Neural progenitor cell (in vitro differentiated cells): ENCODE measurements at regions not wholly inside any gene's neighbourhood (a gene's known extent, or its start where the extent isn't known, plus 50 kb on each side); places are given as distances from the start of the nearest gene placed in this dataset.

Experiments used
- DNase-seq: peaks from one replicate; pipeline ENCODE4 v3.0.0-alpha.2; 2016; ENCODE audit warnings: low spot score
- H2AFZ ChIP-seq: fragments of 200-600 bp; sonication (generic); replicated peaks from 2 replicates; pipeline ENCODE4 v1.6.1; 2016; ENCODE audit warnings: antibody characterized with exemption
- H3F3A ChIP-seq: fragments of 200-600 bp; sonication (generic); 2 replicates; pipeline ENCODE4 v1.6.1; 2016; ENCODE audit warnings: antibody characterized with exemption, low read depth
- H3K27ac ChIP-seq: fragments of 200-600 bp; sonication (generic); 2 replicates; pipeline ENCODE4 v1.5.1; 2016; ENCODE audit warnings: mild to moderate bottlenecking
- H3K27me3 ChIP-seq: fragments of 200-600 bp; sonication (generic); 2 replicates; pipeline ENCODE4 v1.6.1; 2016; ENCODE audit warnings: mild to moderate bottlenecking, moderate library complexity
- H3K36me3 ChIP-seq: fragments of 200-600 bp; sonication (generic); 2 replicates; pipeline ENCODE4 v1.5.1; 2016
- H3K4me1 ChIP-seq: fragments of 200-600 bp; sonication (generic); 2 replicates; pipeline ENCODE4 v1.6.1; 2016; ENCODE audit warnings: mixed run types
- H3K4me2 ChIP-seq: fragments of 200-600 bp; sonication (generic); 2 replicates; pipeline ENCODE4 v1.6.1; 2016
- H3K4me3 ChIP-seq: fragments of 200-600 bp; sonication (generic); 2 replicates; pipeline ENCODE4 v1.5.1; 2016
- H3K79me2 ChIP-seq: fragments of 200-600 bp; sonication (generic); 2 replicates; pipeline ENCODE4 v1.6.1; 2016; ENCODE audit warnings: low read depth
- H3K9ac ChIP-seq: fragments of 200-600 bp; sonication (generic); 2 replicates; pipeline ENCODE4 v1.6.1; 2016
- H3K9me3 ChIP-seq: fragments of 200-600 bp; sonication (generic); 2 replicates; pipeline ENCODE4 v1.5.1; 2016; ENCODE audit warnings: low read depth
- H4K20me1 ChIP-seq: fragments of 200-600 bp; sonication (generic); 2 replicates; pipeline ENCODE4 v1.6.1; 2016; ENCODE audit warnings: low read depth
- H3K27ac Mint-ChIP-seq: 3 replicates; pipeline ENCODE4 v1.8.0; 2021; ENCODE audit warnings: mixed read lengths
- H3K27me3 Mint-ChIP-seq: 2 replicates; pipeline ENCODE4 v1.8.0; 2022; ENCODE audit warnings: low read depth, mild to moderate bottlenecking, inconsistent platforms, moderate library complexity, mixed read lengths; ENCODE audit not compliant: insufficient read depth
- H3K36me3 Mint-ChIP-seq: 3 replicates; pipeline ENCODE4 v1.8.0; 2021; ENCODE audit warnings: mixed read lengths
- H3K4me1 Mint-ChIP-seq: 3 replicates; pipeline ENCODE4 v1.8.0; 2021; ENCODE audit warnings: mixed read lengths
- H3K4me3 Mint-ChIP-seq: 3 replicates; pipeline ENCODE4 v1.8.0; 2021; ENCODE audit warnings: mild to moderate bottlenecking, moderate library complexity, mixed read lengths
- H3K9me3 Mint-ChIP-seq: 3 replicates; pipeline ENCODE4 v1.8.0; 2020; ENCODE audit warnings: mixed read lengths
- EZH2 ChIP-seq: fragments of 200-600 bp; sonication (generic); IDR thresholded peaks from 2 replicates; pipeline ENCODE4 v1.6.1; 2017; ENCODE audit warnings: antibody characterized with exemption, mild to moderate bottlenecking, moderate library complexity
- EZH2phosphoT487 ChIP-seq: fragments of 200-600 bp; sonication (generic); IDR thresholded peaks from 2 replicates; pipeline ENCODE4 v1.6.1; 2017; ENCODE audit warnings: antibody characterized with exemption
- TF ChIP-seq, protein P1 (sequence below): fragments of 200-600 bp; sonication (generic); IDR thresholded peaks from 2 replicates; pipeline ENCODE4 v1.5.1; 2017; ENCODE audit warnings: antibody characterized with exemption, mild to moderate bottlenecking

DNA sequence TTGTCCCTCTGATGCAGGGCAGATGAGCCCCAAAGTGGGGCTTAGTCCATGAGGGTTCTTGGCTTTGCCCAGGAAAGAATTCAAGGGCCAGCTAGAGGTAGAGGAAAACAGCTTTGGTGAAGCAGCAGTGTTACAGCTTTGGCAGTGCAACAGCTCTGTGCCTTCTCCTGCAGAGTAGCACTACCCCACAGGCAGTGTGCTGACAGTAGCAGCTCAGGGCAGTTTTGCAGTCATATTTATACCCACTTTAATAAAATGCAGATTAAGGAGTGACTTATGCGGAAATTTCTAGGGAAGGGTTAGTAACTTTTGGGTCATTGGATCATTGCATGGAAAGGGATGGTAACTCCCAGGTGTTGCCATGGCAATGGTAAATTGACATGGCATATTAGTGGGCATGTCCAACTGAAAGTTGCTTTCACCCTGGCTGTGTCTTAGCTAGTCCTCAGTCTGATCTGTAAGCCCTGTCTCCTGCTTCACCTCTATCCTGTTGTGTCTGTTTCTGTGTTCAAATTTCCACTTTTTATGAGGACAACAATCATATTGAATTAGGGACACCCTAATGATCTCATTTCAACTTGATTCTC, 241.3 kb upstream of the C2CD4B start:
- H3K79me2 ChIP-seq: no peaks in the 10 kb centered on the region
- H3K4me1 ChIP-seq: no peaks in the 10 kb centered on the region
- H3K27me3 ChIP-seq: no peaks in the 10 kb centered on the region
- H3F3A ChIP-seq: no peaks in the 10 kb centered on the region
- Mint-ChIP-seq H3K36me3 (peaks cover 4% of the 10 kb centered on the region), H3K27ac (no peak overlapping the region), H3K9me3 (peaks cover 5% of the 10 kb centered on the region), H3K4me3 (no peak overlapping the region), H3K4me1 (no peaks in the 10 kb centered on the region), H3K27me3 (no peaks in the 10 kb centered on the region)
- H3K27ac ChIP-seq: no peak overlapping the region
- no peaks in the 10 kb centered on the region for H4K20me1 ChIP-seq
- H2AFZ ChIP-seq: no peak overlapping the region
- TF ChIP-seq EZH2 (no peak), EZH2phosphoT487 (no peak)
- TF ChIP-seq, protein P1, sequence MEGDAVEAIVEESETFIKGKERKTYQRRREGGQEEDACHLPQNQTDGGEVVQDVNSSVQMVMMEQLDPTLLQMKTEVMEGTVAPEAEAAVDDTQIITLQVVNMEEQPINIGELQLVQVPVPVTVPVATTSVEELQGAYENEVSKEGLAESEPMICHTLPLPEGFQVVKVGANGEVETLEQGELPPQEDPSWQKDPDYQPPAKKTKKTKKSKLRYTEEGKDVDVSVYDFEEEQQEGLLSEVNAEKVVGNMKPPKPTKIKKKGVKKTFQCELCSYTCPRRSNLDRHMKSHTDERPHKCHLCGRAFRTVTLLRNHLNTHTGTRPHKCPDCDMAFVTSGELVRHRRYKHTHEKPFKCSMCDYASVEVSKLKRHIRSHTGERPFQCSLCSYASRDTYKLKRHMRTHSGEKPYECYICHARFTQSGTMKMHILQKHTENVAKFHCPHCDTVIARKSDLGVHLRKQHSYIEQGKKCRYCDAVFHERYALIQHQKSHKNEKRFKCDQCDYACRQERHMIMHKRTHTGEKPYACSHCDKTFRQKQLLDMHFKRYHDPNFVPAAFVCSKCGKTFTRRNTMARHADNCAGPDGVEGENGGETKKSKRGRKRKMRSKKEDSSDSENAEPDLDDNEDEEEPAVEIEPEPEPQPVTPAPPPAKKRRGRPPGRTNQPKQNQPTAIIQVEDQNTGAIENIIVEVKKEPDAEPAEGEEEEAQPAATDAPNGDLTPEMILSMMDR: no peak
- H3K4me2 ChIP-seq: no peak overlapping the region
- no peak for DNase-seq
- H3K4me3 ChIP-seq: no peak overlapping the region
- H3K36me3 ChIP-seq: no peaks in the 10 kb centered on the region
- H3K9ac ChIP-seq: no peak overlapping the region
- H3K9me3 ChIP-seq: no peaks in the 10 kb centered on the region

DNA sequence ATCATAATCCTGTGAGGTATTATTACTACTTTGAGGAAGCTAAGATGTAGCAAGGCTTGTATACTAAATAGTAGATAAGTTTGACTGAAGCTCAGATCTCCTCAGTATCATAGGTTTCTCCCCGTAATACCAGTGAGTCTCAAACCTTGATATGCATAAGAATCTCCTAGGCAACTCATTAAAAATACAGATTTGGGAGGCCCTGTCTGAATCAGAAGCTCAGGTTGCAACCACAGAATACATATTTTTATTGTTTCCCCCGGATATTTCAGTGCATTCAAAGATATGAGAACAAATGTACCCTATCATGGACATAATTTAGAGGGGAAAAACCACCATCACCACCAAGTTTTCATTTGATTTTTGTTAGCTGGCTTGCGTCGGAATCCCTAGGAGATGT, 242.1 kb upstream of the C2CD4B start:
- no peak overlapping the region for H3K27ac Mint-ChIP-seq
- no peaks in the 10 kb centered on the region for H3K9me3 ChIP-seq
- no peaks in the 10 kb centered on the region for H3K79me2 ChIP-seq
- no peak for DNase-seq
- peaks cover 3% of the 10 kb centered on the region for H3K4me1 Mint-ChIP-seq
- no peaks in the 10 kb centered on the region for H4K20me1 ChIP-seq
- H3K27me3 Mint-ChIP-seq: no peaks in the 10 kb centered on the region
- H3K27me3 ChIP-seq: no peaks in the 10 kb centered on the region
- no peak overlapping the region for H3K4me3 ChIP-seq
- H3K4me3 Mint-ChIP-seq: no peak overlapping the region
- no peaks in the 10 kb centered on the region for H3F3A ChIP-seq
- no peak overlapping the region for H3K4me2 ChIP-seq
- no peak overlapping the region for H2AFZ ChIP-seq
- H3K27ac ChIP-seq: no peak overlapping the region
- TF ChIP-seq EZH2phosphoT487 (no peak), EZH2 (no peak)
- TF ChIP-seq, protein P1: no peak
- H3K4me1 ChIP-seq: no peaks in the 10 kb centered on the region
- no peaks in the 10 kb centered on the region for H3K36me3 ChIP-seq
- no peaks in the 10 kb centered on the region for H3K36me3 Mint-ChIP-seq
- peaks cover 2% of the 10 kb centered on the region for H3K9me3 Mint-ChIP-seq
- H3K9ac ChIP-seq: no peak overlapping the region

DNA sequence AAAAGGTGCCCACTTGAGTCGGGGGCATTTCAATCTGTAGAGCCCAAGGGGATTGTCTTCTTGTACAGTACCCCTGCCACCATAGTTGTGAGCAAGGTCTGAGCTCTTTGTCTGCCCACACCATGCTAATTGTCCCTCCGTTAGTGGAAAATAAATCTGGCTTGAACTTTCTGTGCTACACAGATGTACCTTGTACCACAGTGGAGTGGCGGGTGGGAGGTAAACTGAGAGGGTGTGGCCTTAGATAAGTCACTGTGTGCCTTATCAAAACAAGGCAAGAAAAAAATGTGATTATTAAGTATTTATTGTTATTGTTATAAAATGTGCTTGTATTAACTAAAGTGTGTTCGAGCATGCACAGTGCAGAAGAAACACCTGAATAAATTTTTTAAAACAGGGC, 242.9 kb upstream of the C2CD4B start:
- Mint-ChIP-seq H3K9me3 (peaks cover 2% of the 10 kb centered on the region), H3K4me3 (no peak overlapping the region), H3K27ac (no peak overlapping the region), H3K27me3 (peaks cover 3% of the 10 kb centered on the region), H3K4me1 (peaks cover 11% of the 10 kb centered on the region), H3K36me3 (no peaks in the 10 kb centered on the region)
- H3K27ac ChIP-seq: no peak overlapping the region
- H2AFZ ChIP-seq: no peak overlapping the region
- peaks cover 4% of the 10 kb centered on the region for H4K20me1 ChIP-seq
- H3F3A ChIP-seq: no peaks in the 10 kb centered on the region
- TF ChIP-seq, protein P1: no peak
- TF ChIP-seq EZH2 (no peak), EZH2phosphoT487 (no peak)
- DNase-seq: no peak
- H3K36me3 ChIP-seq: no peaks in the 10 kb centered on the region
- no peaks in the 10 kb centered on the region for H3K9me3 ChIP-seq
- peaks cover 4% of the 10 kb centered on the region for H3K4me1 ChIP-seq
- H3K4me3 ChIP-seq: no peak overlapping the region
- no peak overlapping the region for H3K9ac ChIP-seq
- no peak overlapping the region for H3K4me2 ChIP-seq
- no peaks in the 10 kb centered on the region for H3K79me2 ChIP-seq
- no peaks in the 10 kb centered on the region for H3K27me3 ChIP-seq
